WTC11 (cell line): ENCODE measurements at regions not wholly inside any gene's neighbourhood (a gene's known extent, or its start where the extent isn't known, plus 50 kb on each side); places are given as distances from the start of the nearest gene placed in this dataset.

Experiments used
- ATAC-seq: fragments of 200-7000 bp; cut with Tn5 transposase; 2 replicates; pipeline ENCODE4 v1.10.0; 2021; ENCODE audit warnings: mild to moderate bottlenecking, moderate library complexity
- CTCF ChIA-PET: fragments of 300-600 bp; sonication (Branson Sonifier 250); formaldehyde crosslinking; loops from one replicate; lab custom pipeline; 2021; ENCODE audit warnings: antibody characterized with exemption; lab: Charles Lee
- POLR2A ChIA-PET: fragments of 350-600 bp; sonication (Branson Sonifier 250); formaldehyde crosslinking; loops from one replicate; lab custom pipeline; 2021; ENCODE audit warnings: antibody characterized with exemption; lab: Charles Lee
- DNase-seq: peaks from one replicate; pipeline ENCODE4 v3.0.0; 2021; ENCODE audit warnings: low spot score
- H3K27ac Mint-ChIP-seq: 2 replicates; pipeline ENCODE4 v1.8.0; 2021; ENCODE audit warnings: mixed read lengths
- H3K27me3 Mint-ChIP-seq: 2 replicates; pipeline ENCODE4 v1.8.0; 2021; ENCODE audit warnings: low read depth, mild to moderate bottlenecking, moderate library complexity, mixed read lengths
- H3K36me3 Mint-ChIP-seq: 2 replicates; pipeline ENCODE4 v1.8.0; 2021; ENCODE audit warnings: mixed read lengths
- H3K4me1 Mint-ChIP-seq: 2 replicates; pipeline ENCODE4 v1.8.0; 2022; ENCODE audit warnings: mixed read lengths
- H3K4me3 Mint-ChIP-seq: 2 replicates; pipeline ENCODE4 v1.8.0; 2021; ENCODE audit warnings: mild to moderate bottlenecking, moderate library complexity, mixed read lengths
- H3K9me3 Mint-ChIP-seq: 2 replicates; pipeline ENCODE4 v1.8.0; 2021; ENCODE audit warnings: mixed read lengths
- ATF1 ChIP-seq: sonication (generic); formaldehyde crosslinking; IDR thresholded peaks from 2 replicates; pipeline ENCODE4 v1.8.1; 2023; ENCODE audit warnings: mild to moderate bottlenecking, moderate library complexity, missing genetic modification reagents
- ATF2 ChIP-seq: sonication (generic); formaldehyde crosslinking; IDR thresholded peaks from 2 replicates; pipeline ENCODE4 v1.8.1; 2022; ENCODE audit warnings: low read depth, missing genetic modification reagents, borderline replicate concordance
- CDX4 ChIP-seq: fragments of 250-450 bp; sonication (Bioruptor Pico); IDR thresholded peaks from 2 replicates; pipeline ENCODE4 v1.9.0; 2021; ENCODE audit warnings: moderate library complexity, mild to moderate bottlenecking, inconsistent platforms, borderline replicate concordance
- CREM ChIP-seq: sonication (generic); formaldehyde crosslinking; IDR thresholded peaks from 2 replicates; pipeline ENCODE4 v1.8.1; 2022; ENCODE audit warnings: mild to moderate bottlenecking, missing genetic modification reagents, moderate library complexity
- ESRRA ChIP-seq: sonication (generic); formaldehyde crosslinking; IDR thresholded peaks from 2 replicates; pipeline ENCODE4 v1.8.1; 2022; ENCODE audit warnings: mild to moderate bottlenecking, missing genetic modification reagents, borderline replicate concordance
- FOXP1 ChIP-seq: sonication (generic); formaldehyde crosslinking; IDR thresholded peaks from 2 replicates; pipeline ENCODE4 v1.8.0; 2022; ENCODE audit warnings: missing genetic modification reagents, mild to moderate bottlenecking, moderate library complexity, borderline replicate concordance
- HMGA2 ChIP-seq: fragments of 250-450 bp; sonication (Bioruptor Pico); IDR thresholded peaks from 2 replicates; pipeline ENCODE4 v1.4.0; 2021; ENCODE audit warnings: mild to moderate bottlenecking, moderate library complexity
- JUN ChIP-seq: sonication (generic); formaldehyde crosslinking; IDR thresholded peaks from 2 replicates; pipeline ENCODE4 v1.8.0; 2023; ENCODE audit warnings: mild to moderate bottlenecking, missing genetic modification reagents
- MAX ChIP-seq: sonication (generic); formaldehyde crosslinking; IDR thresholded peaks from 2 replicates; pipeline ENCODE4 v1.8.0; 2022; ENCODE audit warnings: mild to moderate bottlenecking, missing genetic modification reagents
- NR2C2 ChIP-seq: sonication (generic); formaldehyde crosslinking; IDR thresholded peaks from 2 replicates; pipeline ENCODE4 v1.8.0; 2022; ENCODE audit warnings: mild to moderate bottlenecking, missing genetic modification reagents
- NR3C1 ChIP-seq: sonication (generic); formaldehyde crosslinking; conservative IDR thresholded peaks from 2 replicates; pipeline ENCODE4 v1.8.1; 2023; ENCODE audit warnings: low read depth, mild to moderate bottlenecking, missing genetic modification reagents
- SMAD4 ChIP-seq: sonication (generic); formaldehyde crosslinking; IDR thresholded peaks from 2 replicates; pipeline ENCODE4 v1.8.0; 2022; ENCODE audit warnings: mild to moderate bottlenecking, missing genetic modification reagents
- SP1 ChIP-seq: sonication (generic); formaldehyde crosslinking; conservative IDR thresholded peaks from 2 replicates; pipeline ENCODE4 v1.8.1; 2022; ENCODE audit warnings: missing genetic modification reagents
- TEAD1 ChIP-seq: sonication (generic); formaldehyde crosslinking; IDR thresholded peaks from 2 replicates; pipeline ENCODE4 v1.8.0; 2022; ENCODE audit warnings: mild to moderate bottlenecking, missing genetic modification reagents
- TP53 ChIP-seq: sonication (generic); formaldehyde crosslinking; IDR thresholded peaks from 2 replicates; pipeline ENCODE4 v1.8.1; 2023; ENCODE audit warnings: mild to moderate bottlenecking, missing genetic modification reagents
- ZBTB21 ChIP-seq: sonication (generic); formaldehyde crosslinking; IDR thresholded peaks from 2 replicates; pipeline ENCODE4 v1.8.1; 2023; ENCODE audit warnings: mild to moderate bottlenecking, missing genetic modification reagents, borderline replicate concordance
- ZNF219 ChIP-seq: sonication (generic); formaldehyde crosslinking; IDR thresholded peaks from 2 replicates; pipeline ENCODE4 v1.8.0; 2023; ENCODE audit warnings: missing genetic modification reagents, mild to moderate bottlenecking, borderline replicate concordance
- ZNF317 ChIP-seq: sonication (generic); formaldehyde crosslinking; IDR thresholded peaks from 2 replicates; pipeline ENCODE4 v1.8.1; 2023; ENCODE audit warnings: low read depth, mild to moderate bottlenecking, moderate library complexity, missing genetic modification reagents, borderline replicate concordance
- ZNF396 ChIP-seq: fragments of 250-450 bp; sonication (Bioruptor Pico); IDR thresholded peaks from 2 replicates; pipeline ENCODE4 v1.8.0; 2021; ENCODE audit warnings: mild to moderate bottlenecking, moderate library complexity, borderline replicate concordance
- ZNF423 ChIP-seq: fragments of 250-450 bp; sonication (Bioruptor Pico); IDR thresholded peaks from 2 replicates; pipeline ENCODE4 v2.1.2; 2022; ENCODE audit warnings: mild to moderate bottlenecking, moderate library complexity
- ZNF671 ChIP-seq: fragments of 250-450 bp; sonication (Bioruptor Pico); IDR thresholded peaks from 2 replicates; pipeline ENCODE4 v1.8.0; 2021; ENCODE audit warnings: mild to moderate bottlenecking
- TF ChIP-seq, protein P1 (sequence below): sonication (generic); formaldehyde crosslinking; IDR thresholded peaks from 2 replicates; pipeline ENCODE4 v1.8.1; 2023; ENCODE audit warnings: mild to moderate bottlenecking, moderate library complexity, missing genetic modification reagents
- TF ChIP-seq, protein P2 (sequence below): sonication (generic); formaldehyde crosslinking; IDR thresholded peaks from 2 replicates; pipeline ENCODE4 v1.8.1; 2023; ENCODE audit warnings: mild to moderate bottlenecking, missing genetic modification reagents, borderline replicate concordance
- TF ChIP-seq, protein P3 (sequence below): sonication (generic); formaldehyde crosslinking; IDR thresholded peaks from 2 replicates; pipeline ENCODE4 v1.8.1; 2022; ENCODE audit warnings: missing genetic modification reagents, borderline replicate concordance
- TF ChIP-seq, protein P4 (sequence below): sonication (generic); formaldehyde crosslinking; IDR thresholded peaks from 2 replicates; pipeline ENCODE4 v1.8.1; 2023; ENCODE audit warnings: mild to moderate bottlenecking, missing genetic modification reagents

DNA sequence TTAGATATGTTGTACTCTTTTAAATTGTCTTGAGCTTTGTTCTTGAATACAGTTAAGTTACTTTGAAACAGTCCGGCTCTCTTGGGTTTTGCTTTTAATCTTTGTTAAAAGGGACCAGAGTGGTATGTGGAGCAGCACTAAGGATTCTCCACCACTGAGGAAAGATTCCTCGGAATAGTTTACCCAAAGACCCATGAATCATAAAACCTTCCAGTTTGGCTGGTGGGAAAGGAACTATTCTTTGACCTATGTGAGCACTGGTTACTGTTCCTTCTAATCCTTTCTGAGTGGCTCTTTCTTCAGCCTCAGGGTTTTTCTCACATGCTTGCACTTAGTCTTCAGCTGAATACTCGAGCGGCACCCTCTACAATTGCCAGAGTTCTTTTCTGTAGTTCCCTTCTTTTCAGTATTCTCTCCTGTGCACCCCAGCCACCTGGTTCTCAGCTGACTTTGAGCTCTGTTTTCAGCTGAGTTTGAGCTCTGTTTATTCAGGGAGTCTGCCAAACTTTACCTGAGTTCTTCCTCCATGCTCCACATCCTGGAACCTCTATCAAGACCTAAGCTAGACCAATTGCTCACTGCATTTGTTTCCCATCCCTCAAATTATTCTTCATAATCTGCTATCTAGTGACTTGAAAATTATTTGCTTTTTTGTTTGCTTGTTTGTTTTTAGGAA, 253.8 kb upstream of the PLXNA2 start:
- TF ChIP-seq ATF2 = no peak
- no peak for TF ChIP-seq ZNF423 (CRISPR knock-in tag)
- TF ChIP-seq NR2C2 (CRISPR knock-in tag) = no peak
- no peak for TF ChIP-seq CDX4 (CRISPR knock-in tag)
- no peak for TF ChIP-seq TEAD1 (CRISPR knock-in tag)
- no peak for TF ChIP-seq TP53 (CRISPR knock-in tag)
- no peak for TF ChIP-seq NR3C1 (CRISPR knock-in tag)
- no peak for TF ChIP-seq ZNF671 (CRISPR knock-in tag)
- TF ChIP-seq SP1 (CRISPR knock-in tag) = no peak
- H3K27me3 Mint-ChIP-seq = no peaks in the 10 kb centered on the region
- H3K4me1 Mint-ChIP-seq = peaks cover 3% of the 10 kb centered on the region
- H3K9me3 Mint-ChIP-seq = no peaks in the 10 kb centered on the region
- no peak for DNase-seq
- POLR2A ChIA-PET = interaction anchor here (0.7 kb wide), 1 partner anchor 153 kb away, joined by 3 read pairs; no protein-coding TSS in a partner anchor
- H3K36me3 Mint-ChIP-seq = no peaks in the 10 kb centered on the region
- no peak overlapping the region for H3K27ac Mint-ChIP-seq
- H3K4me3 Mint-ChIP-seq = no peak overlapping the region
- CTCF ChIA-PET = interaction anchor here (1.6 kb wide), 1 partner anchor 22 kb away, joined by 7 read pairs; no protein-coding TSS in a partner anchor
- no peak for ATAC-seq

DNA sequence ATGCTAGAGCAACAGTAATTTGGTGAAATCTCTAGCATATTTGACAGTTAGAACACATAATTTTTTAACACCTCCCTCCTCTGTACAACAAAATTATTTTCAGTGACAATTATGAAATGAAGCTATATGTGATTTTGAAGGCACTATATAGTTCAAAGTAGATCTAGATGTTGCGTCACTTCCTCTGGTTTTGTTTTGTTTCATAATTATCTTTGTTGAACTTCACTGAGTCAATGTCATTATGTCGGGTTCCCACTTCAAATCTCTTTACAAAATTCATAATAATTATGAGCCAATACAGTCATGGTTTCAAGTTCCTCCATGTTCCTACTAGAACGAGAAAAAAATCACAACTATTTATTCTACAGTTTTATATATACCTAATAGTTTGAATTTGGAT, 254.8 kb upstream of the PLXNA2 start:
- no peak overlapping the region for H3K27ac Mint-ChIP-seq
- H3K4me3 Mint-ChIP-seq = no peak overlapping the region
- no peaks in the 10 kb centered on the region for H3K27me3 Mint-ChIP-seq
- H3K36me3 Mint-ChIP-seq = no peaks in the 10 kb centered on the region
- ATAC-seq (no peak), DNase-seq (no peak)
- CTCF ChIA-PET = no interaction called here
- peaks cover 3% of the 10 kb centered on the region for H3K4me1 Mint-ChIP-seq
- POLR2A ChIA-PET = no interaction called here
- no peaks in the 10 kb centered on the region for H3K9me3 Mint-ChIP-seq
- TF ChIP-seq MAX (CRISPR knock-in tag) = no peak
- TF ChIP-seq ESRRA (CRISPR knock-in tag) = no peak
- no peak for TF ChIP-seq ZBTB21 (CRISPR knock-in tag)
- TF ChIP-seq, protein P1, sequence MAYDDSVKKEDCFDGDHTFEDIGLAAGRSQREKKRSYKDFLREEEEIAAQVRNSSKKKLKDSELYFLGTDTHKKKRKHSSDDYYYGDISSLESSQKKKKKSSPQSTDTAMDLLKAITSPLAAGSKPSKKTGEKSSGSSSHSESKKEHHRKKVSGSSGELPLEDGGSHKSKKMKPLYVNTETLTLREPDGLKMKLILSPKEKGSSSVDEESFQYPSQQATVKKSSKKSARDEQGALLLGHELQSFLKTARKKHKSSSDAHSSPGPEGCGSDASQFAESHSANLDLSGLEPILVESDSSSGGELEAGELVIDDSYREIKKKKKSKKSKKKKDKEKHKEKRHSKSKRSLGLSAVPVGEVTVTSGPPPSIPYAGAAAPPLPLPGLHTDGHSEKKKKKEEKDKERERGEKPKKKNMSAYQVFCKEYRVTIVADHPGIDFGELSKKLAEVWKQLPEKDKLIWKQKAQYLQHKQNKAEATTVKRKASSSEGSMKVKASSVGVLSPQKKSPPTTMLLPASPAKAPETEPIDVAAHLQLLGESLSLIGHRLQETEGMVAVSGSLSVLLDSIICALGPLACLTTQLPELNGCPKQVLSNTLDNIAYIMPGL (CRISPR knock-in tag) = no peak
- no peak for TF ChIP-seq CREM (CRISPR knock-in tag)
- TF ChIP-seq FOXP1 (CRISPR knock-in tag) = no peak
- TF ChIP-seq ZNF317 (CRISPR knock-in tag) = no peak
- no peak for TF ChIP-seq HMGA2
- TF ChIP-seq, protein P2, sequence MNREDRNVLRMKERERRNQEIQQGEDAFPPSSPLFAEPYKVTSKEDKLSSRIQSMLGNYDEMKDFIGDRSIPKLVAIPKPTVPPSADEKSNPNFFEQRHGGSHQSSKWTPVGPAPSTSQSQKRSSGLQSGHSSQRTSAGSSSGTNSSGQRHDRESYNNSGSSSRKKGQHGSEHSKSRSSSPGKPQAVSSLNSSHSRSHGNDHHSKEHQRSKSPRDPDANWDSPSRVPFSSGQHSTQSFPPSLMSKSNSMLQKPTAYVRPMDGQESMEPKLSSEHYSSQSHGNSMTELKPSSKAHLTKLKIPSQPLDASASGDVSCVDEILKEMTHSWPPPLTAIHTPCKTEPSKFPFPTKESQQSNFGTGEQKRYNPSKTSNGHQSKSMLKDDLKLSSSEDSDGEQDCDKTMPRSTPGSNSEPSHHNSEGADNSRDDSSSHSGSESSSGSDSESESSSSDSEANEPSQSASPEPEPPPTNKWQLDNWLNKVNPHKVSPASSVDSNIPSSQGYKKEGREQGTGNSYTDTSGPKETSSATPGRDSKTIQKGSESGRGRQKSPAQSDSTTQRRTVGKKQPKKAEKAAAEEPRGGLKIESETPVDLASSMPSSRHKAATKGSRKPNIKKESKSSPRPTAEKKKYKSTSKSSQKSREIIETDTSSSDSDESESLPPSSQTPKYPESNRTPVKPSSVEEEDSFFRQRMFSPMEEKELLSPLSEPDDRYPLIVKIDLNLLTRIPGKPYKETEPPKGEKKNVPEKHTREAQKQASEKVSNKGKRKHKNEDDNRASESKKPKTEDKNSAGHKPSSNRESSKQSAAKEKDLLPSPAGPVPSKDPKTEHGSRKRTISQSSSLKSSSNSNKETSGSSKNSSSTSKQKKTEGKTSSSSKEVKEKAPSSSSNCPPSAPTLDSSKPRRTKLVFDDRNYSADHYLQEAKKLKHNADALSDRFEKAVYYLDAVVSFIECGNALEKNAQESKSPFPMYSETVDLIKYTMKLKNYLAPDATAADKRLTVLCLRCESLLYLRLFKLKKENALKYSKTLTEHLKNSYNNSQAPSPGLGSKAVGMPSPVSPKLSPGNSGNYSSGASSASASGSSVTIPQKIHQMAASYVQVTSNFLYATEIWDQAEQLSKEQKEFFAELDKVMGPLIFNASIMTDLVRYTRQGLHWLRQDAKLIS = no peak
- TF ChIP-seq ZNF219 (CRISPR knock-in tag) = no peak
- TF ChIP-seq ATF1 (CRISPR knock-in tag) = no peak
- TF ChIP-seq, protein P3, sequence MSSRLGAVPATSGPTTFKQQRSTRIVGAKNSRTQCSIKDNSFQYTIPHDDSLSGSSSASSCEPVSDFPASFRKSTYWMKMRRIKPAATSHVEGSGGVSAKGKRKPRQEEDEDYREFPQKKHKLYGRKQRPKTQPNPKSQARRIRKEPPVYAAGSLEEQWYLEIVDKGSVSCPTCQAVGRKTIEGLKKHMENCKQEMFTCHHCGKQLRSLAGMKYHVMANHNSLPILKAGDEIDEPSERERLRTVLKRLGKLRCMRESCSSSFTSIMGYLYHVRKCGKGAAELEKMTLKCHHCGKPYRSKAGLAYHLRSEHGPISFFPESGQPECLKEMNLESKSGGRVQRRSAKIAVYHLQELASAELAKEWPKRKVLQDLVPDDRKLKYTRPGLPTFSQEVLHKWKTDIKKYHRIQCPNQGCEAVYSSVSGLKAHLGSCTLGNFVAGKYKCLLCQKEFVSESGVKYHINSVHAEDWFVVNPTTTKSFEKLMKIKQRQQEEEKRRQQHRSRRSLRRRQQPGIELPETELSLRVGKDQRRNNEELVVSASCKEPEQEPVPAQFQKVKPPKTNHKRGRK (CRISPR knock-in tag) = no peak
- no peak for TF ChIP-seq ZNF396 (CRISPR knock-in tag)
- TF ChIP-seq, protein P4, sequence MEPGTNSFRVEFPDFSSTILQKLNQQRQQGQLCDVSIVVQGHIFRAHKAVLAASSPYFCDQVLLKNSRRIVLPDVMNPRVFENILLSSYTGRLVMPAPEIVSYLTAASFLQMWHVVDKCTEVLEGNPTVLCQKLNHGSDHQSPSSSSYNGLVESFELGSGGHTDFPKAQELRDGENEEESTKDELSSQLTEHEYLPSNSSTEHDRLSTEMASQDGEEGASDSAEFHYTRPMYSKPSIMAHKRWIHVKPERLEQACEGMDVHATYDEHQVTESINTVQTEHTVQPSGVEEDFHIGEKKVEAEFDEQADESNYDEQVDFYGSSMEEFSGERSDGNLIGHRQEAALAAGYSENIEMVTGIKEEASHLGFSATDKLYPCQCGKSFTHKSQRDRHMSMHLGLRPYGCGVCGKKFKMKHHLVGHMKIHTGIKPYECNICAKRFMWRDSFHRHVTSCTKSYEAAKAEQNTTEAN (CRISPR knock-in tag) = no peak
- TF ChIP-seq JUN = no peak
- no peak for TF ChIP-seq SMAD4 (CRISPR knock-in tag)
- TF ChIP-seq ZNF423 (CRISPR knock-in tag) = no peak
